Keratinocyte (primary cell): ENCODE measurements at regions not wholly inside any gene's neighbourhood (a gene's known extent, or its start where the extent isn't known, plus 50 kb on each side); places are given as distances from the start of the nearest gene placed in this dataset.

Source experiments
- DNase-seq: peaks from one replicate; pipeline ENCODE4 v3.0.0-alpha.2; 2011; ENCODE audit warnings: low read depth, missing footprints, low spot score
- FAIRE-seq: peaks from 2 replicates; lab custom pipeline; 2011; peaks lifted over from hg19 to GRCh38; lab: Jason Lieb, UNC
- H2AFZ ChIP-seq: 2 replicates; pipeline ENCODE4 v1.6.0; 2012; ENCODE audit warnings: low read length, control low read depth, inconsistent platforms; ENCODE audit not compliant: control insufficient read depth
- H3K27ac ChIP-seq: 2 replicates; pipeline ENCODE4 v1.5.1; 2011; ENCODE audit warnings: low read length; ENCODE audit not compliant: control insufficient read depth, insufficient read depth
- H3K27me3 ChIP-seq: 3 replicates; pipeline ENCODE4 v1.6.0; 2011; ENCODE audit warnings: low read length; ENCODE audit not compliant: control insufficient read depth, insufficient read depth; ENCODE audit errors: extremely low read depth
- H3K36me3 ChIP-seq, 2 experiments: 2 replicates in 1 of 2; 3 replicates in 1 of 2; pipeline ENCODE4 v1.5.1; 2011; ENCODE audit warnings: low read length in 2 of 2, mild to moderate bottlenecking in 1 of 2; ENCODE audit not compliant: control insufficient read depth in 2 of 2, insufficient read depth in 2 of 2; ENCODE audit errors: extremely low read depth in 1 of 2
- H3K4me1 ChIP-seq: 3 replicates; pipeline ENCODE4 v1.5.1; 2011; ENCODE audit warnings: low read length; ENCODE audit not compliant: control insufficient read depth, insufficient read depth; ENCODE audit errors: extremely low read depth
- H3K4me2 ChIP-seq: 3 replicates; pipeline ENCODE4 v1.6.0; 2011; ENCODE audit warnings: low read depth, low read length; ENCODE audit not compliant: control insufficient read depth, insufficient read depth; ENCODE audit errors: extremely low read depth
- H3K4me3 ChIP-seq, 3 experiments: fragments of 200-600 bp in 1 of 3; sonication (generic) in 1 of 3; 2 replicates in 2 of 3; 3 replicates in 1 of 3; pipeline ENCODE4 v1.5.1; 2011 to 2016; ENCODE audit warnings: low read length in 3 of 3, mild to moderate bottlenecking in 3 of 3, control low read depth in 2 of 3, inconsistent platforms in 1 of 3, low read depth in 1 of 3, mixed read lengths in 1 of 3, mixed run types in 1 of 3, moderate library complexity in 1 of 3; ENCODE audit not compliant: control insufficient read depth in 2 of 3, insufficient read depth in 2 of 3; ENCODE audit errors: extremely low read depth in 1 of 3
- H3K79me2 ChIP-seq: 2 replicates; pipeline ENCODE4 v1.6.0; 2012; ENCODE audit warnings: low read length; ENCODE audit not compliant: control insufficient read depth, insufficient read depth
- H3K9ac ChIP-seq: 3 replicates; pipeline ENCODE4 v1.6.0; 2011; ENCODE audit warnings: low read length; ENCODE audit not compliant: control insufficient read depth, insufficient read depth; ENCODE audit errors: extremely low read depth
- H3K9me1 ChIP-seq: 3 replicates; pipeline ENCODE4 v1.6.0; 2011; ENCODE audit warnings: low read length; ENCODE audit not compliant: control insufficient read depth, insufficient read depth; ENCODE audit errors: extremely low read depth
- H3K9me3 ChIP-seq: 2 replicates; pipeline ENCODE4 v1.5.1; 2012; ENCODE audit warnings: low read depth, low read length; ENCODE audit not compliant: control insufficient read depth
- H4K20me1 ChIP-seq: 3 replicates; pipeline ENCODE4 v1.6.0; 2011; ENCODE audit warnings: low read length; ENCODE audit not compliant: control insufficient read depth, insufficient read depth; ENCODE audit errors: extremely low read depth
- CTCF ChIP-seq, 3 experiments: IDR thresholded peaks in 1 of 3; conservative IDR thresholded peaks in 1 of 3; optimal IDR thresholded peaks in 1 of 3; 2 replicates in 2 of 3; 3 replicates in 1 of 3; pipeline versions ENCODE3 to v1.5.1; 2011; ENCODE audit warnings: low read length in 3 of 3, mild to moderate bottlenecking in 3 of 3, moderate library complexity in 2 of 3, control low read depth in 1 of 3, inconsistent platforms in 1 of 3; ENCODE audit not compliant: insufficient read depth in 2 of 3; ENCODE audit errors: extremely low read depth in 1 of 3
- EZH2 ChIP-seq: IDR thresholded peaks from one replicate; pipeline ENCODE4 v1.6.1; 2012; ENCODE audit warnings: inconsistent platforms, mild to moderate bottlenecking, low read length, moderate library complexity
- dilution Hi-C: fragments of 300-500 bp; cut with MboI; formaldehyde crosslinking; loops from one replicate; pipeline ENCODE4 v1.7.0; 2020; ENCODE audit warnings: low sequenced_read_pairs; ENCODE audit not compliant: extremely low pct_ligation_motif_present

- TF ChIP-seq EZH2 (no peak), CTCF (optimal IDR thresholded peaks at IDR 0.05 in 1 of 3, IDR thresholded peaks at IDR 0.05 in 1 of 3, conservative IDR thresholded peaks at IDR 0.05 in 1 of 3; ENCODE audit: extremely low read depth in 1 of 3, insufficient read depth in 2 of 3, low read length in 3 of 3) (no peak)
- H3K4me2 ChIP-seq: no peak overlapping the region
- dilution Hi-C loops: no loop called here
- H3K4me1 ChIP-seq: no peaks in the 10 kb centered on the region
- H3K9ac ChIP-seq: no peak overlapping the region
- H4K20me1 ChIP-seq: no peaks in the 10 kb centered on the region
- DNase-seq (no peak), FAIRE-seq (no peak)
- H2AFZ ChIP-seq: no peak overlapping the region
- H3K27ac ChIP-seq: no peak overlapping the region
- H3K4me3 ChIP-seq: no peak overlapping the region
- H3K27me3 ChIP-seq: no peaks in the 10 kb centered on the region
- H3K79me2 ChIP-seq: no peaks in the 10 kb centered on the region
- H3K9me3 ChIP-seq: no peaks in the 10 kb centered on the region
- no peaks in the 10 kb centered on the region for H3K9me1 ChIP-seq
- no peaks in the 10 kb centered on the region for H3K36me3 ChIP-seq
These were observed 113.1 kb upstream of the ADGRL3 start for GRCh38 chr4:61086979-61087378.

- no peak overlapping the region for H3K4me3 ChIP-seq
- no peaks in the 10 kb centered on the region for H4K20me1 ChIP-seq
- dilution Hi-C loops: no loop called here
- no peaks in the 10 kb centered on the region for H3K79me2 ChIP-seq
- no peak overlapping the region for H3K4me2 ChIP-seq
- no peaks in the 10 kb centered on the region for H3K27me3 ChIP-seq
- H3K36me3 ChIP-seq: no peaks in the 10 kb centered on the region
- no peak overlapping the region for H2AFZ ChIP-seq
- TF ChIP-seq CTCF (optimal IDR thresholded peaks at IDR 0.05 in 1 of 3, IDR thresholded peaks at IDR 0.05 in 1 of 3, conservative IDR thresholded peaks at IDR 0.05 in 1 of 3; ENCODE audit: extremely low read depth in 1 of 3, insufficient read depth in 2 of 3, low read length in 3 of 3) (no peak), EZH2 (no peak)
- FAIRE-seq (no peak), DNase-seq (no peak)
- H3K9me3 ChIP-seq: no peaks in the 10 kb centered on the region
- H3K9ac ChIP-seq: no peak overlapping the region
- H3K9me1 ChIP-seq: no peaks in the 10 kb centered on the region
- no peak overlapping the region for H3K27ac ChIP-seq
- no peaks in the 10 kb centered on the region for H3K4me1 ChIP-seq
These were observed 105.1 kb upstream of the ADGRL3 start for GRCh38 chr4:61094854-61095598.
